ENCODE measurements at regions not wholly inside any gene's neighbourhood (a gene's known extent, or its start where the extent isn't known, plus 50 kb on each side); places are given as distances from the start of the nearest gene placed in this dataset.

GRCh38 chr2:797556-797955, 120.3 kb upstream of the TMEM18 start:
- TF ChIP-seq CTCF (IDR thresholded peaks at IDR 0.05) (no peak), POLR2A (IDR thresholded peaks at IDR 0.05) (no peak)

Data from ovary (tissue), 3 donors.